Neural crest cell (in vitro differentiated cells): ENCODE measurements at regions not wholly inside any gene's neighbourhood (a gene's known extent, or its start where the extent isn't known, plus 50 kb on each side); places are given as distances from the start of the nearest gene placed in this dataset.
A peak's percentile ranks its signal among the peaks of the same experiment; 100 is the strongest.

ENCODE experiments used
- DNase-seq: peaks from one replicate; pipeline ENCODE4 v3.0.0; 2021; ENCODE audit warnings: low read depth, mixed read lengths, low spot score
- H3K27ac Mint-ChIP-seq: one replicate; pipeline ENCODE4 v1.8.0; 2021; ENCODE audit warnings: mild to moderate bottlenecking, mixed read lengths; ENCODE audit not compliant: unreplicated experiment
- H3K27me3 Mint-ChIP-seq: 2 replicates; pipeline ENCODE4 v1.8.0; 2021; ENCODE audit warnings: low read depth, mild to moderate bottlenecking, mixed read lengths
- H3K36me3 Mint-ChIP-seq: 2 replicates; pipeline ENCODE4 v1.8.0; 2021; ENCODE audit warnings: low read depth, mild to moderate bottlenecking, mixed read lengths
- H3K4me1 Mint-ChIP-seq: 2 replicates; pipeline ENCODE4 v1.8.0; 2021; ENCODE audit warnings: mixed read lengths
- H3K4me3 Mint-ChIP-seq: one replicate; pipeline ENCODE4 v1.8.0; 2021; ENCODE audit warnings: mild to moderate bottlenecking, mixed read lengths
- H3K9me3 Mint-ChIP-seq: 2 replicates; pipeline ENCODE4 v1.8.0; 2021; ENCODE audit warnings: mixed read lengths
- CTCF ChIP-seq: fragments of 200-600 bp; sonication (generic); conservative IDR thresholded peaks from 2 replicates; pipeline ENCODE4 v1.5.0; 2021; ENCODE audit warnings: antibody characterized with exemption, mild to moderate bottlenecking

- no peak overlapping the region for H3K4me3 Mint-ChIP-seq
- DNase-seq, result no peak
- H3K9me3 Mint-ChIP-seq, result peaks cover 2% of the 10 kb centered on the region
- H3K4me1 Mint-ChIP-seq, result no peaks in the 10 kb centered on the region
- H3K27ac Mint-ChIP-seq, result no peak overlapping the region
- no peak for TF ChIP-seq CTCF
- H3K36me3 Mint-ChIP-seq, result peaks cover 2% of the 10 kb centered on the region
- no peaks in the 10 kb centered on the region for H3K27me3 Mint-ChIP-seq
Measured at GRCh38 chr6:73964241-73964854, 268.3 kb downstream of the CD109 start.

GRCh38 chr6:73962884-73963283, 266.9 kb downstream of the CD109 start:
- peaks cover 2% of the 10 kb centered on the region for H3K9me3 Mint-ChIP-seq

GRCh38 chr6:73956305-73956704, 260.3 kb downstream of the CD109 start:
- H3K27ac Mint-ChIP-seq, result peak overlapping the region; percentile 75
- DNase-seq, result no peak
- H3K4me1 Mint-ChIP-seq, result peaks cover 7% of the 10 kb centered on the region
- no peaks in the 10 kb centered on the region for H3K36me3 Mint-ChIP-seq
- H3K4me3 Mint-ChIP-seq, result no peak overlapping the region
- peaks cover 3% of the 10 kb centered on the region for H3K9me3 Mint-ChIP-seq
- H3K27me3 Mint-ChIP-seq, result no peaks in the 10 kb centered on the region
- TF ChIP-seq CTCF, result no peak

More at GRCh38 chr6:73962884-73963283, 266.9 kb downstream of the CD109 start:
- no peak for TF ChIP-seq CTCF
- H3K27me3 Mint-ChIP-seq, result no peaks in the 10 kb centered on the region
- H3K27ac Mint-ChIP-seq, result no peak overlapping the region
- H3K4me1 Mint-ChIP-seq, result no peaks in the 10 kb centered on the region
- peaks cover 2% of the 10 kb centered on the region for H3K36me3 Mint-ChIP-seq
- no peak for DNase-seq
- H3K4me3 Mint-ChIP-seq, result no peak overlapping the region

GRCh38 chr6:73955800-73956199, 259.8 kb downstream of the CD109 start:
- DNase-seq, result no peak
- Mint-ChIP-seq H3K9me3 (peaks cover 3% of the 10 kb centered on the region), H3K27ac (no peak overlapping the region), H3K27me3 (no peaks in the 10 kb centered on the region), H3K4me3 (no peak overlapping the region), H3K36me3 (no peaks in the 10 kb centered on the region), H3K4me1 (peaks cover 7% of the 10 kb centered on the region)
- TF ChIP-seq CTCF, result no peak

GRCh38 chr6:73954881-73955280, 258.9 kb downstream of the CD109 start:
- Mint-ChIP-seq H3K4me1 (peaks cover 7% of the 10 kb centered on the region), H3K27me3 (no peaks in the 10 kb centered on the region), H3K4me3 (no peak overlapping the region), H3K9me3 (peaks cover 3% of the 10 kb centered on the region), H3K27ac (no peak overlapping the region), H3K36me3 (no peaks in the 10 kb centered on the region)
- no peak for DNase-seq
- no peak for TF ChIP-seq CTCF

GRCh38 chr6:73951183-73951582, 255.2 kb downstream of the CD109 start:
- no peak for TF ChIP-seq CTCF
- H3K4me1 Mint-ChIP-seq, result peaks cover 7% of the 10 kb centered on the region
- no peak overlapping the region for H3K27ac Mint-ChIP-seq
- peaks cover 11% of the 10 kb centered on the region for H3K9me3 Mint-ChIP-seq
- no peak overlapping the region for H3K4me3 Mint-ChIP-seq
- no peaks in the 10 kb centered on the region for H3K27me3 Mint-ChIP-seq
- H3K36me3 Mint-ChIP-seq, result no peaks in the 10 kb centered on the region
- DNase-seq, result no peak
